KMS-11 (cell line): ENCODE measurements at regions not wholly inside any gene's neighbourhood (a gene's known extent, or its start where the extent isn't known, plus 50 kb on each side); places are given as distances from the start of the nearest gene placed in this dataset.

Experiments used
- H2AFZ ChIP-seq: fragments of 200-600 bp; sonication (generic); 2 replicates; pipeline ENCODE4 v1.6.1; 2016; ENCODE audit warnings: antibody characterized with exemption, mixed run types, low read depth
- H3K27ac ChIP-seq: fragments of 200-600 bp; sonication (generic); 2 replicates; pipeline ENCODE4 v1.6.1; 2016; ENCODE audit warnings: mild to moderate bottlenecking, mixed run types
- H3K27me3 ChIP-seq: fragments of 200-600 bp; sonication (generic); 2 replicates; pipeline ENCODE4 v1.6.1; 2017; ENCODE audit warnings: mild to moderate bottlenecking, low read depth, mixed run types, moderate library complexity; ENCODE audit not compliant: insufficient read depth
- H3K36me3 ChIP-seq: fragments of 200-600 bp; sonication (generic); 2 replicates; pipeline ENCODE4 v1.6.1; 2017; ENCODE audit warnings: mild to moderate bottlenecking, mixed run types; ENCODE audit not compliant: insufficient read depth
- H3K4me1 ChIP-seq: fragments of 200-600 bp; sonication (generic); 2 replicates; pipeline ENCODE4 v1.6.1; 2016; ENCODE audit warnings: mild to moderate bottlenecking, low read depth, mixed run types; ENCODE audit not compliant: poor library complexity, severe bottlenecking
- H3K4me2 ChIP-seq: fragments of 200-600 bp; sonication (generic); 2 replicates; pipeline ENCODE4 v1.7.0; 2016; ENCODE audit warnings: mild to moderate bottlenecking, mixed run types
- H3K4me3 ChIP-seq: fragments of 200-600 bp; sonication (generic); IDR thresholded peaks from 2 replicates; pipeline ENCODE4 v1.6.1; 2017; ENCODE audit warnings: low read depth, low read length, mixed read lengths; ENCODE audit not compliant: insufficient read depth
- H3K79me2 ChIP-seq: fragments of 200-600 bp; sonication (generic); 2 replicates; pipeline ENCODE4 v1.6.1; 2016; ENCODE audit warnings: low read depth, mixed run types; ENCODE audit not compliant: insufficient read depth
- H3K9ac ChIP-seq: fragments of 200-600 bp; sonication (generic); 2 replicates; pipeline ENCODE4 v1.6.1; 2016; ENCODE audit warnings: mild to moderate bottlenecking, mixed run types
- H4K20me1 ChIP-seq: fragments of 200-600 bp; sonication (generic); 2 replicates; pipeline ENCODE4 v1.6.1; 2016; ENCODE audit warnings: mild to moderate bottlenecking, mixed run types; ENCODE audit not compliant: insufficient read depth
- CTCF ChIP-seq: fragments of 200-600 bp; sonication (generic); conservative IDR thresholded peaks from 2 replicates; pipeline ENCODE4 v1.6.1; 2017; ENCODE audit warnings: low read depth, mild to moderate bottlenecking, antibody characterized with exemption, low read length, moderate library complexity, mixed read lengths

DNA sequence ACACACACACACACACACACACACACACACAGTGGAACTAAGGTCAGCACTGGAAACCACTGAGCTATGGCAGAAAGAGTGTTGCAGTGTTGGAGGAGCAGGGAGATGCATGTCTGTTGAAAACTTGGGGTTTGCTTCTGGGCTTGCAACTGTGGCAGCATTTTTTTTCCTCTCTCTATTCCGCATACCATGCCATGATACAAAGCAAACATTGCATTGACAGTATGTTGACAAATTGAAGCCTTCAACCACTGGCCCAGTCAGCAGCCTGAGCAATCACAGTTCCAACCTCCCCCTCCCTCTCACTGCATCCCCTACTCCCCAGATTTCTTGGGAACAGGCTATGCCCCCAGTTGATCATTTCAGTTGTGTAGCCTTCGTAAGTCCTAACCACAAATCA, 478.1 kb upstream of the WWC1 start:
- Histone ChIP-seq H3K36me3 (no peaks in the 10 kb centered on the region), H3K27ac (no peak overlapping the region), H3K4me1 (no peaks in the 10 kb centered on the region), H4K20me1 (no peaks in the 10 kb centered on the region), H3K9ac (no peak overlapping the region), H3K27me3 (no peaks in the 10 kb centered on the region), H3K4me2 (no peak overlapping the region), H3K4me3 (no peak overlapping the region), H3K79me2 (no peaks in the 10 kb centered on the region), H2AFZ (no peak overlapping the region)
- TF ChIP-seq CTCF = no peak

GRCh38 chr5:167814040-167814439, 477.4 kb upstream of the WWC1 start:
- no peak overlapping the region for H3K9ac ChIP-seq
- H4K20me1 ChIP-seq = no peaks in the 10 kb centered on the region
- H2AFZ ChIP-seq = no peak overlapping the region
- H3K27ac ChIP-seq = no peak overlapping the region
- H3K79me2 ChIP-seq = no peaks in the 10 kb centered on the region
- no peak for TF ChIP-seq CTCF
- no peaks in the 10 kb centered on the region for H3K4me1 ChIP-seq
- H3K4me3 ChIP-seq = no peak overlapping the region
- H3K4me2 ChIP-seq = no peak overlapping the region
- no peaks in the 10 kb centered on the region for H3K36me3 ChIP-seq
- H3K27me3 ChIP-seq = no peaks in the 10 kb centered on the region

DNA sequence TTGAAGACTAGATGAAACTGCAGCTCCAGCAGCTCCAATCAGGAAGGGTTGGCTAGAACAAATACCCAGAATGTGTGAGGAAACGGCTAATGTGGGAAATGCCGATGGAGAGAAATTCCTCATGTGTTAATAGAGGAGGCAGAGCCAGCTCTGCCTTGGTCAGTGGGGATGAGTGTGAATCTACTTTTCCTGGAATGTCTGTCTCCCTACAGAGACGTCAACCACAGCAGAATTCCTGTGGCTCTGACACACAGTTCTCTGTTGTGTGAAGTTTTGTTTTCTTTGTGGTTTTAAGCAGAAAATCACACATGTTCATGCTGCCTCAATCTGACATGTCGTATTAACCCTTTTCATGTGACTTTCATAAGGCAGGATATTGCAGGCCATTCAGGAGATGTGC, 476.6 kb upstream of the WWC1 start:
- Histone ChIP-seq H2AFZ (no peak overlapping the region), H3K4me3 (no peak overlapping the region), H3K27ac (no peak overlapping the region), H4K20me1 (no peaks in the 10 kb centered on the region), H3K79me2 (no peaks in the 10 kb centered on the region), H3K27me3 (no peaks in the 10 kb centered on the region), H3K9ac (no peak overlapping the region), H3K4me2 (no peak overlapping the region), H3K4me1 (no peaks in the 10 kb centered on the region), H3K36me3 (no peaks in the 10 kb centered on the region)
- TF ChIP-seq CTCF = no peak

DNA sequence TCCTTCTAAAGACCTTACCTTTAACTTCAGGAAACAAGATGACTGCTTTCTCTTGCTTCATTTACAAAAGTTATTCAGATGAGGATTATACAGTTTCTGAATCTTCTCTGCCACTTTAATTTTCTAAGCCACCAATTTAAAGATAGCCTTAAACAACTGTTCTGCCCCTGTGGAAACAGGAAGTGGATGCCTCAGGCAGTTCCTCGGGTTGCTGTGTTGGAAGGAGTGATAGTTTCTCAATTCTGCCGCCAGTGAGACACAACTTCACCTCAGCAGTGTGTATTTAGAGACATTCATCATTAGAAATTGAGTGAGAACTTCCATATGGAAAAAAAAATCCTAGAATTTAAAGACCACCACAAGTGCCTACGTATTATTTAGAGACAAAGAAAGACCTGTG, 475.1 kb upstream of the WWC1 start:
- H3K27ac ChIP-seq = no peak overlapping the region
- H3K36me3 ChIP-seq = no peaks in the 10 kb centered on the region
- H3K79me2 ChIP-seq = no peaks in the 10 kb centered on the region
- H3K4me3 ChIP-seq = no peak overlapping the region
- no peak for TF ChIP-seq CTCF
- no peak overlapping the region for H3K9ac ChIP-seq
- H2AFZ ChIP-seq = no peak overlapping the region
- no peaks in the 10 kb centered on the region for H4K20me1 ChIP-seq
- no peak overlapping the region for H3K4me2 ChIP-seq
- no peaks in the 10 kb centered on the region for H3K4me1 ChIP-seq
- H3K27me3 ChIP-seq = no peaks in the 10 kb centered on the region

DNA sequence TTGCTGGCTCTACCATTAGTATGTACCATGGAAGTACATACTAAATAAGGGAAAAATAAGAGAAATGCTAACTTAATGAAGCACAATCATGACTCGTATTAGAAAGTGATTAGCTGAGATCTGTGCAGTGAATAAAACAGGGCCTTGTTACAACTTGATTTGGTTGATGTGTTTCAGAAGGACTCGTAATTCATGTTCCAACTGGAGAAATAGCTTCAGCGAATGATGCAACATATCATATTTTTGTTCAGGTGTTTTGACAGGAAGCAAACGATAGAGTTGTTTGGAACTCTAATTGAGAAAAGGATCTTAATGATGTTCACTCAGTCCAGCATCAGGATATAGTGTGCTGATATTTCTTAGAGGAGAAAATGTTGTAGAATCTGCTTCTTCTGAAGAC, 474.6 kb upstream of the WWC1 start:
- Histone ChIP-seq H4K20me1 (no peaks in the 10 kb centered on the region), H3K4me1 (no peaks in the 10 kb centered on the region), H3K4me3 (no peak overlapping the region), H3K27me3 (no peaks in the 10 kb centered on the region), H3K36me3 (no peaks in the 10 kb centered on the region), H2AFZ (no peak overlapping the region), H3K79me2 (no peaks in the 10 kb centered on the region), H3K4me2 (no peak overlapping the region), H3K9ac (no peak overlapping the region), H3K27ac (no peak overlapping the region)
- no peak for TF ChIP-seq CTCF
